GM23338 (cell line): ENCODE measurements at regions not wholly inside any gene's neighbourhood (a gene's known extent, or its start where the extent isn't known, plus 50 kb on each side); places are given as distances from the start of the nearest gene placed in this dataset.

Source experiments
- ATAC-seq: fragments of 200-7000 bp; cut with Tn5 transposase; 3 replicates; pipeline ENCODE4 v1.9.1; 2020
- DNase-seq: peaks from one replicate; pipeline ENCODE4 v3.0.0-alpha.2; 2015; ENCODE audit warnings: low spot score
- H2AFZ ChIP-seq: fragments of 200-600 bp; sonication (generic); 2 replicates; pipeline ENCODE4 v1.8.0; 2016; ENCODE audit warnings: antibody characterized with exemption, mild to moderate bottlenecking, moderate library complexity
- H3F3A ChIP-seq: fragments of 200-600 bp; sonication (generic); replicated peaks from 2 replicates; pipeline ENCODE4 v1.8.0; 2017; ENCODE audit warnings: antibody characterized with exemption, mixed run types, low read depth
- H3K27ac ChIP-seq: fragments of 200-600 bp; sonication (generic); 2 replicates; pipeline ENCODE4 v1.6.1; 2016; ENCODE audit warnings: low read depth
- H3K27me3 ChIP-seq: fragments of 200-600 bp; sonication (generic); 2 replicates; pipeline ENCODE4 v1.8.0; 2016; ENCODE audit warnings: mild to moderate bottlenecking, mixed run types, moderate library complexity; ENCODE audit not compliant: insufficient read depth
- H3K36me3 ChIP-seq: fragments of 200-600 bp; sonication (generic); 2 replicates; pipeline ENCODE4 v1.8.0; 2016; ENCODE audit warnings: mild to moderate bottlenecking; ENCODE audit not compliant: insufficient read depth
- H3K4me1 ChIP-seq: fragments of 200-600 bp; sonication (generic); 2 replicates; pipeline ENCODE4 v1.8.0; 2016; ENCODE audit warnings: mild to moderate bottlenecking, moderate library complexity; ENCODE audit not compliant: insufficient read depth
- H3K4me2 ChIP-seq: fragments of 200-600 bp; sonication (generic); 2 replicates; pipeline ENCODE4 v1.7.1; 2017; ENCODE audit warnings: mixed run types
- H3K4me3 ChIP-seq: fragments of 200-600 bp; sonication (generic); 2 replicates; pipeline ENCODE4 v1.6.1; 2016; ENCODE audit warnings: mixed run types
- H3K79me2 ChIP-seq: fragments of 200-600 bp; sonication (generic); replicated peaks from 2 replicates; pipeline ENCODE4 v1.8.0; 2017; ENCODE audit warnings: mild to moderate bottlenecking; ENCODE audit not compliant: insufficient read depth
- H3K9me2 ChIP-seq: fragments of 200-600 bp; sonication (generic); 2 replicates; pipeline ENCODE4 v1.8.0; 2017; ENCODE audit not compliant: insufficient read depth
- H4K20me1 ChIP-seq: fragments of 200-600 bp; sonication (generic); replicated peaks from 2 replicates; pipeline ENCODE4 v1.8.0; 2017; ENCODE audit warnings: mild to moderate bottlenecking; ENCODE audit not compliant: insufficient read depth
- H3K27ac Mint-ChIP-seq: 2 replicates; pipeline ENCODE4 v1.8.0; 2020; ENCODE audit warnings: inconsistent platforms, mild to moderate bottlenecking, moderate library complexity, mixed read lengths
- H3K27me3 Mint-ChIP-seq: 3 replicates; pipeline ENCODE4 v1.8.0; 2022; ENCODE audit warnings: low read depth, mild to moderate bottlenecking, moderate library complexity, mixed read lengths, inconsistent platforms; ENCODE audit not compliant: insufficient read depth, poor library complexity
- H3K36me3 Mint-ChIP-seq: 3 replicates; pipeline ENCODE4 v1.8.0; 2021; ENCODE audit warnings: low read depth, mild to moderate bottlenecking, inconsistent platforms, moderate library complexity, mixed read lengths
- H3K4me1 Mint-ChIP-seq: 3 replicates; pipeline ENCODE4 v1.8.0; 2020; ENCODE audit warnings: mild to moderate bottlenecking, inconsistent platforms, mixed read lengths
- H3K4me3 Mint-ChIP-seq: 3 replicates; pipeline ENCODE4 v1.8.0; 2021; ENCODE audit warnings: moderate library complexity, mild to moderate bottlenecking, inconsistent platforms, mixed read lengths
- H3K9me3 Mint-ChIP-seq: 3 replicates; pipeline ENCODE4 v1.8.0; 2020; ENCODE audit warnings: moderate library complexity, mild to moderate bottlenecking, inconsistent platforms, mixed read lengths
- CREB1 ChIP-seq: fragments of 250-450 bp; sonication (Bioruptor Pico); IDR thresholded peaks from 2 replicates; pipeline ENCODE4 v1.5.0; 2020; ENCODE audit warnings: low read depth, mild to moderate bottlenecking, moderate library complexity
- EZH2 ChIP-seq: fragments of 200-600 bp; sonication (generic); IDR thresholded peaks from one replicate; pipeline ENCODE4 v1.8.0; 2017; ENCODE audit warnings: antibody characterized with exemption, mild to moderate bottlenecking, low read depth; ENCODE audit not compliant: unreplicated experiment
- EZH2phosphoT487 ChIP-seq: fragments of 200-600 bp; sonication (generic); IDR thresholded peaks from one replicate; pipeline ENCODE4 v1.8.1; 2018; ENCODE audit warnings: antibody characterized with exemption; ENCODE audit not compliant: unreplicated experiment
- NANOG ChIP-seq: IDR thresholded peaks from 2 replicates; pipeline ENCODE4 v1.6.1; 2016; ENCODE audit warnings: antibody characterized with exemption, borderline replicate concordance
- POLR2AphosphoS5 ChIP-seq: IDR thresholded peaks from 2 replicates; pipeline ENCODE4 v1.6.1; 2016; ENCODE audit warnings: antibody characterized with exemption, low read depth
- STAT1 ChIP-seq: IDR thresholded peaks from one replicate; pipeline ENCODE4 v1.6.1; 2016; ENCODE audit warnings: antibody characterized with exemption; ENCODE audit not compliant: unreplicated experiment
- ZNF114 ChIP-seq: fragments of 250-450 bp; sonication (Bioruptor Pico); IDR thresholded peaks from 2 replicates; pipeline ENCODE4 v1.5.0; 2020; ENCODE audit warnings: mild to moderate bottlenecking, moderate library complexity
- ZNF331 ChIP-seq: fragments of 250-450 bp; sonication (Bioruptor Pico); IDR thresholded peaks from 2 replicates; pipeline ENCODE4 v1.5.0; 2020; ENCODE audit warnings: low read depth, mild to moderate bottlenecking, moderate library complexity
- TF ChIP-seq, protein P1 (sequence below), 2 experiments: fragments of 200-600 bp in 1 of 2; sonication (generic) in 1 of 2; conservative IDR thresholded peaks; 2 replicates each; pipeline versions ENCODE4 v1.5.1 to v1.6.1; 2016 to 2017; ENCODE audit warnings: antibody characterized with exemption in 2 of 2, low read depth in 2 of 2, mild to moderate bottlenecking in 2 of 2, moderate library complexity in 1 of 2
- TF ChIP-seq, protein P2 (sequence below): IDR thresholded peaks from 2 replicates; pipeline ENCODE4 v1.6.1; 2016; ENCODE audit warnings: antibody characterized with exemption
- TF ChIP-seq, protein P3 (sequence below): IDR thresholded peaks from one replicate; pipeline ENCODE4 v1.6.1; 2018; ENCODE audit warnings: antibody characterized with exemption; ENCODE audit not compliant: unreplicated experiment

DNA sequence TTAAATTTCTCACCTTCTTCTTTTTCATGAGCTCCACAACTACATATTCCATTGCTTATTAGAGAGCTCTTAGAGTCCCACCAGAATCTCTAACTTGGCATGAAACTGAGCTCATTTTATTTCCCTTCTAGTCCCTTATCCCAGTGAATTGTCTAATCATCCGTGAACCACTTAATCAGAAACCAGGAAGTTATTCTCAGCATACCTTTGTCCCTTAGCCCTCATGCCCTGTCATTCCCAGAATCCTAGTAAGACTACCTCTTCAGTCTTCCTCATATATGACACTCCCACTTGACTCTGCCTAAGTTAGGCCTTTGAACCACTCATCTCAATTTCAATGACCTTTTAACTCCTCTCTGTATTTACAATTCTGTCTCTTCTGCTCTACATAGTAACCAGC, 93.0 kb upstream of the PAPPA start:
- Histone ChIP-seq H3K4me2 (no peak overlapping the region), H4K20me1 (no peaks in the 10 kb centered on the region), H3K4me3 (no peak overlapping the region), H3F3A (no peaks in the 10 kb centered on the region), H3K4me1 (no peaks in the 10 kb centered on the region), H3K9me2 (no peaks in the 10 kb centered on the region), H3K36me3 (no peaks in the 10 kb centered on the region), H3K27me3 (no peaks in the 10 kb centered on the region), H3K79me2 (no peaks in the 10 kb centered on the region), H2AFZ (no peak overlapping the region), H3K27ac (no peak overlapping the region)
- no peaks in the 10 kb centered on the region for H3K9me3 Mint-ChIP-seq
- H3K27me3 Mint-ChIP-seq, result no peaks in the 10 kb centered on the region
- DNase-seq (no peak), ATAC-seq (no peak)
- no peaks in the 10 kb centered on the region for H3K4me1 Mint-ChIP-seq
- H3K27ac Mint-ChIP-seq, result no peak overlapping the region
- H3K4me3 Mint-ChIP-seq, result no peak overlapping the region
- no peak for TF ChIP-seq EZH2
- TF ChIP-seq, protein P1, sequence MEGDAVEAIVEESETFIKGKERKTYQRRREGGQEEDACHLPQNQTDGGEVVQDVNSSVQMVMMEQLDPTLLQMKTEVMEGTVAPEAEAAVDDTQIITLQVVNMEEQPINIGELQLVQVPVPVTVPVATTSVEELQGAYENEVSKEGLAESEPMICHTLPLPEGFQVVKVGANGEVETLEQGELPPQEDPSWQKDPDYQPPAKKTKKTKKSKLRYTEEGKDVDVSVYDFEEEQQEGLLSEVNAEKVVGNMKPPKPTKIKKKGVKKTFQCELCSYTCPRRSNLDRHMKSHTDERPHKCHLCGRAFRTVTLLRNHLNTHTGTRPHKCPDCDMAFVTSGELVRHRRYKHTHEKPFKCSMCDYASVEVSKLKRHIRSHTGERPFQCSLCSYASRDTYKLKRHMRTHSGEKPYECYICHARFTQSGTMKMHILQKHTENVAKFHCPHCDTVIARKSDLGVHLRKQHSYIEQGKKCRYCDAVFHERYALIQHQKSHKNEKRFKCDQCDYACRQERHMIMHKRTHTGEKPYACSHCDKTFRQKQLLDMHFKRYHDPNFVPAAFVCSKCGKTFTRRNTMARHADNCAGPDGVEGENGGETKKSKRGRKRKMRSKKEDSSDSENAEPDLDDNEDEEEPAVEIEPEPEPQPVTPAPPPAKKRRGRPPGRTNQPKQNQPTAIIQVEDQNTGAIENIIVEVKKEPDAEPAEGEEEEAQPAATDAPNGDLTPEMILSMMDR (conservative IDR thresholded peaks at IDR 0.05; ENCODE audit: low read depth in 2 of 2), result no peak
- no peaks in the 10 kb centered on the region for H3K36me3 Mint-ChIP-seq

DNA sequence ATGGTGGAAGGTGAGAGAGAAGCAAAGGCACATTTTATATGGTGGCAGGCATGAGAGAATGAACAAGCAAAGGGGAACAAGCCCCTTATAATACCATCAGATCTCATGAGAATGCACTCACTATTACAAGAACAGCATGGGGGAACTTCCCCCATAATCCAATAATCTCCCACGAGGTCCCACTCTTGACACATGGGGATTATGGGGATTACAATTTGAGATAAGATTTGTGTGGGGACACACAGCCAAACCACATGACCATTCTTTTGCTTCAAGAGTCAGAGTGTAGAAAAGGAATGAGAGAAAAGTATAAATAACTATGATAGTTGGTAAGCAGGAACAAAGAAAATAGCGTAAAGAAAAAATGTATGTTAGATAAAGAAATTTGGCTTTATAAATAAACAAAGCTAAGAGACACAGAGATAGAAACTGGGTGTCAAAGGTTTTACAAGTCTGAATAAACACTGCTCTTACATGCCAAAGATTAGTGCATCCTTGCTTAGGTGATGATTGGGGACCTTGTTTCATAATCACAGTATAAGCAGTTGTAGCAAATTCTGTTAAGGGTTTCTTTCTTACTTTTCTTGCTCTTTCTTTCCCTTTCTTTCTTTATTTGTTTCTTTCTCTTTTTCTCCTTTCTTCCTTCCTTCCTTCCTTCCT, 91.9 kb upstream of the PAPPA start:
- H3K36me3 Mint-ChIP-seq, result no peaks in the 10 kb centered on the region
- Histone ChIP-seq H3K4me1 (no peaks in the 10 kb centered on the region), H3K36me3 (no peaks in the 10 kb centered on the region), H3K79me2 (no peaks in the 10 kb centered on the region), H3K4me3 (no peak overlapping the region), H3K4me2 (no peak overlapping the region), H2AFZ (no peak overlapping the region), H4K20me1 (no peaks in the 10 kb centered on the region), H3K27me3 (no peaks in the 10 kb centered on the region), H3K9me2 (no peaks in the 10 kb centered on the region), H3F3A (no peaks in the 10 kb centered on the region), H3K27ac (no peak overlapping the region)
- H3K4me3 Mint-ChIP-seq, result no peak overlapping the region
- DNase-seq, result no peak
- H3K27me3 Mint-ChIP-seq, result no peaks in the 10 kb centered on the region
- no peaks in the 10 kb centered on the region for H3K9me3 Mint-ChIP-seq
- no peak overlapping the region for H3K27ac Mint-ChIP-seq
- H3K4me1 Mint-ChIP-seq, result no peaks in the 10 kb centered on the region
- ATAC-seq, result no peak
- no peak for TF ChIP-seq STAT1
- TF ChIP-seq, protein P2, sequence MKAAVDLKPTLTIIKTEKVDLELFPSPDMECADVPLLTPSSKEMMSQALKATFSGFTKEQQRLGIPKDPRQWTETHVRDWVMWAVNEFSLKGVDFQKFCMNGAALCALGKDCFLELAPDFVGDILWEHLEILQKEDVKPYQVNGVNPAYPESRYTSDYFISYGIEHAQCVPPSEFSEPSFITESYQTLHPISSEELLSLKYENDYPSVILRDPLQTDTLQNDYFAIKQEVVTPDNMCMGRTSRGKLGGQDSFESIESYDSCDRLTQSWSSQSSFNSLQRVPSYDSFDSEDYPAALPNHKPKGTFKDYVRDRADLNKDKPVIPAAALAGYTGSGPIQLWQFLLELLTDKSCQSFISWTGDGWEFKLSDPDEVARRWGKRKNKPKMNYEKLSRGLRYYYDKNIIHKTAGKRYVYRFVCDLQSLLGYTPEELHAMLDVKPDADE, result no peak
- TF ChIP-seq CREB1 (CRISPR knock-in tag), result no peak
- no peak for TF ChIP-seq EZH2
- no peak for TF ChIP-seq EZH2phosphoT487
- no peak for TF ChIP-seq ZNF331 (CRISPR knock-in tag)
- TF ChIP-seq POLR2AphosphoS5, result no peak
- no peak for TF ChIP-seq ZNF114 (CRISPR knock-in tag)
- TF ChIP-seq, protein P3, sequence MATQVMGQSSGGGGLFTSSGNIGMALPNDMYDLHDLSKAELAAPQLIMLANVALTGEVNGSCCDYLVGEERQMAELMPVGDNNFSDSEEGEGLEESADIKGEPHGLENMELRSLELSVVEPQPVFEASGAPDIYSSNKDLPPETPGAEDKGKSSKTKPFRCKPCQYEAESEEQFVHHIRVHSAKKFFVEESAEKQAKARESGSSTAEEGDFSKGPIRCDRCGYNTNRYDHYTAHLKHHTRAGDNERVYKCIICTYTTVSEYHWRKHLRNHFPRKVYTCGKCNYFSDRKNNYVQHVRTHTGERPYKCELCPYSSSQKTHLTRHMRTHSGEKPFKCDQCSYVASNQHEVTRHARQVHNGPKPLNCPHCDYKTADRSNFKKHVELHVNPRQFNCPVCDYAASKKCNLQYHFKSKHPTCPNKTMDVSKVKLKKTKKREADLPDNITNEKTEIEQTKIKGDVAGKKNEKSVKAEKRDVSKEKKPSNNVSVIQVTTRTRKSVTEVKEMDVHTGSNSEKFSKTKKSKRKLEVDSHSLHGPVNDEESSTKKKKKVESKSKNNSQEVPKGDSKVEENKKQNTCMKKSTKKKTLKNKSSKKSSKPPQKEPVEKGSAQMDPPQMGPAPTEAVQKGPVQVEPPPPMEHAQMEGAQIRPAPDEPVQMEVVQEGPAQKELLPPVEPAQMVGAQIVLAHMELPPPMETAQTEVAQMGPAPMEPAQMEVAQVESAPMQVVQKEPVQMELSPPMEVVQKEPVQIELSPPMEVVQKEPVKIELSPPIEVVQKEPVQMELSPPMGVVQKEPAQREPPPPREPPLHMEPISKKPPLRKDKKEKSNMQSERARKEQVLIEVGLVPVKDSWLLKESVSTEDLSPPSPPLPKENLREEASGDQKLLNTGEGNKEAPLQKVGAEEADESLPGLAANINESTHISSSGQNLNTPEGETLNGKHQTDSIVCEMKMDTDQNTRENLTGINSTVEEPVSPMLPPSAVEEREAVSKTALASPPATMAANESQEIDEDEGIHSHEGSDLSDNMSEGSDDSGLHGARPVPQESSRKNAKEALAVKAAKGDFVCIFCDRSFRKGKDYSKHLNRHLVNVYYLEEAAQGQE, result no peak
- no peak for TF ChIP-seq NANOG
